OCI-M1 (cell line): ENCODE measurements at regions not wholly inside any gene's neighbourhood (a gene's known extent, or its start where the extent isn't known, plus 50 kb on each side); places are given as distances from the start of the nearest gene placed in this dataset.
"Not testable (repeated sequence)": the region's sequence is repeated elsewhere in the genome, so short reads cannot be mapped to it uniquely, and the experiment has no call there.

Experiments used
- DNase-seq: peaks from one replicate; lab custom pipeline; 2025; lab: John Stamatoyannopoulos, UW

DNA sequence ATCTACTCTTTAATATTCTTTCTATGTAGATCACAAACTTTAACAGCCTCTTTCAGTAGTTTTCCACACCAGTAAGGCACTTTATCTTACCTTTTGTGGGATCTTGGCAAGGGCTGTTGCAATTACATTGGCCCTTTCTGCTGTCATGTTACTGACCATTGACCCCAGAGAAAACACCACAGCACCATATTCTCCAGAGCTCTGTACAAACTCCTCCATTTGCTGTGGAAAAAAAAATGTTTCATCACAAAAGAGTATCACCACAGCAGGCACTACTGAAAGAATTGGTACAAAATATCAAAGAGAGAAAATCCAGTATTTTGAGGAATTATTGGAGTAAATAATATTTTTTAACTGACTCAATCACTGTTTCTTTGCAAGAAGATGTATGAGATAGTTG lies 62.3 kb upstream of the UGT2A3 start:
- DNase-seq = not testable (repeated sequence)

DNA sequence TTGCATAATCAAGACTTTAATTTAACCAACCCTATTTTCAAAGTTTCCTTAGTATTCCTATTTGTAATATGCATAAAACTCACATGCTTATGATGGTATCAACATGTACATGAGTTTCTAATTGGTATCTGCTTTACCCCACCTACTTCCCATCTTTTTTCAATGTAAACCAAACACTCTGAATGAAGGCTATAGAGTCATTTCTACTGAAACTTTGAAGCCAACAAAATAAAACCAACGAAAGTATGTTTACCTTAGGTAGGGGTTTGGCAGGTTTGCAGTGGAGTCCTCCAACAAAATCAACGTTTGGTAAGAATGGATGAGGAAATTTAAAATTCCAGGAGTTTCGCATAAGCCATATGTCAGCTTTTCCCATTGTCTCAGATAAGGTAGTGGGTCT lies 66.4 kb upstream of the UGT2A3 start:
- not testable (repeated sequence) for DNase-seq

DNA sequence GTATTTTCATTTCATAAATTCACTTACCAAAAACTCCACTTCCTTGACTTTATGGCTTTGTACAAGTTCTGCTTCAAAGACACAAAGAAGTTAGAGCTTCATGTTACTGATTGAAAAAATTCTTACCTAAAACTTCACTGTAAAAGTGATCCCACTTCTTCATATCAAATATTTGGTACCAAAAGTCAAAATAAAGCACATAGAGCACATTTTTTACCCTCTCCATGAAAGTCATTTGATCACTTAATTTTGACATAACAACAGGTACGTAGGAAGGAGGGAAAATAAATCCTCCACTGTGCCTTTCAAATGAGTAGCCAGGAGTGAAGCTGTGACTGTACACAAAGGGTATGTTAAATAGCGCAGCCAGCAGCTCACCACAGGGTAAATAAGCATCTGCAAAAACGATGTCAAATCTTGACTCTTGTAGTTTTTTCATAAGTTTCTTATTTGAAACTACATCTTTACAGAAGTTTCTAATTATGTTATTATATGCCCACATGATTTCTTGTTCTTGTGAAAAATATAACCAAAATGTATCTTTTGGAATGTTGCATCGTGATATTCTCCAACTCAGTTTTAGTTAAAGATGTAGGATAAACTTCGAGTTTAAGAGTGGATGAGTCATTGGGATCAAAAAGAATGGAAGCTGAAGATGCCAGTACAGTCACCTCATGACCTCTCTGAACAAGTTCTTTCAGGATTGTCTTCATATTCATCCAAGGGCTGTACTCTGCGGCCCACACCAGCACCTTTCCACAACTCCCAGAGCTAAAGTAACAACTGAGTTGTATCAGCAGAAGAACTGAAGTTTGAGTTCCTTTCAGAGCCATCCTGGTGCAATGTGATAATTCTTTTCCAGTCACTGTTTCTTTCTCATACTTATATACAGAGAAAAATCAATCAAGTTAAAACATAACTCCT lies 68.2 kb upstream of the UGT2A3 start:
- DNase-seq = not testable (repeated sequence)

DNA sequence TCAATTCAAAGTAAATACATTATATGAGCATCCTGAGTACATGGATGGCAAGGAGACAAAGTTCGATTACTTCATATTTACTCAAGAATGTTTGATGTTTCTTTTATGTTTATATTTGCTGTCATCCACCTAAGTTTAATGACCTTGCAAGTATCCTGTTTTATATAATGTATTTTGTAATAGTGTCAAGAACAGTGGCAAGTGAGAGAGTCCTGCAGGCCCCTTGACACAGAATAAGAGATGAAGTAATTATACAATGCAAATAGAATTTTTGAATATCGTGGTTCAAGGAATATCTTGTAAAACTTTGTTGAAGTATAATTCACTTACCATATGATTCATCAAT lies 68.8 kb upstream of the UGT2A3 start:
- not testable (repeated sequence) for DNase-seq

DNA sequence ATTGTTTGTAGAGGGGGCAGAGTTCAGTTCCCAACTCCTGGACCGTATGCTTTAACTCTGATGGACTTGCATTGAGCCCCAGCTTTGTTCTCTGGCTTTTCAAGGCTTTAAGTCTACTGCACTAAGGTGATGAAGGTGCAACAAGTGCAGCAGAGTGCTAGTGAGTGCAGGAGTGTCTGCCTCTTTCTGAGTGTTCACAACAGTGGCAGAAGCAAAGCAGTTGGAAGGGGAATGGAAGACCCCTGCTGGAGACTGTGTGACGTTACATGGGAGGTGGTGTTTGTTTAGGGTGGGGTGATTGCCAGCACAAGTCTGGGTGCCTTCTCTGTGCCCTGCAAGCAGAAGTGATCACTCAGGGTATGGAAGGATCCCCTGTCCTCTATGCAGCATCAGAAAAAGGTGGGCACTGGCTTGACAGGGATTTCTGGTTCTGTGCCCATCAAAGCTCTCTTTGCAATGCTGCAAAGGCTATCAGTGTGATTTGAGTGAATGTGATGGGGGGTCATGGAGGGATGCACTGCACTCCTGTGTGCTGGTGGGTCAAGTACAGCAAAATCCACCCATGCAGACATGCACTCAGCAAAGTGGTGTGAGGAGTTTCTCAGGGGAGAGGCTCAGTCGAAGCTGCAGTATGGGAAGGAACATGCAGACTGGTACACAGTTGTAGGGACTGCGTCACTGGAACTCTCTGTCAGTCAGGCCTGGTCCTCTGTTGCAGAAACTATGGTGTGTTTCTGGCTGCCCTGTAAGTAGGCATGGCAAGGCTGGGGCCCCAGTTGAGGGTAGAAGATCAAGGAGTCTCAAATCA lies 70.9 kb upstream of the UGT2B7 start:
- peak; percentile 62 for DNase-seq

DNA sequence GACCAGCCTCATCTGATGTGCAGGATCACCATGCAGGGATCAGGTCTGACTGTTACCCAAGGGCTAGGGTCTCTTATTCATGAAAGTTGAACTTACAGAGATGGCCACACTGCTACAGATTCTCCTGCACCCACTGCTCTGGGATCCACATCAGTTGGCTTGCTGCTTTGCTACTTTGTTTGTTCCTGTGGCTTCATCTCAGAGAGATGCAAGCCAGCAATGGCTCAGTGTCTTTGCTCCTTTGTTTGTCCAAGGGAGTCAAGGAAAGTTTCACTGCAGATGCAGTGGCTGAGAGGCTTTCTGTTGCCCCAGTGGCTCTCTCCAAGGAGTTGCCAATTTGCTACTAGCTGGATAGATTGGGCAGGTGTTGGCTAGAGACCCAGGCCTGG lies 70.3 kb upstream of the UGT2B7 start:
- no peak for DNase-seq

DNA sequence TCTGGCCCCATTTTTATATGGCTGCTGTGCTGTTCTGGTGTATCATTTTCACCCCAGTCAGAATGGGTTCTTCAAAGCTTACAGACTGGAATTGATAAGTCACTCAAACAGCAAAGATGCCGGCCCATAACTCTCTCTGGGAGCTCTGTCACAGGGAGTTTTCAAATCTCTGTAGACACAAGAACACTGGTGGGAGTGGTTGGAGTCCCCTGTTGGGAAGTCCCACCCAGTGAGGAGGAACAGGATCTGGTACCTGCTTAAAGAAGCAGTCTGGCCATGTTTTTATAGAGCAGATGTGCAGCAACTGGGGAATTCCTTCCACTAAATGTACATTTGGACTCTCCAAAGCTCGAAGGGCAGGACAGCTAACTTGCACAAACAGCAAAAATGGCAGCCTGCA lies 69.3 kb upstream of the UGT2B7 start:
- no peak for DNase-seq

DNA sequence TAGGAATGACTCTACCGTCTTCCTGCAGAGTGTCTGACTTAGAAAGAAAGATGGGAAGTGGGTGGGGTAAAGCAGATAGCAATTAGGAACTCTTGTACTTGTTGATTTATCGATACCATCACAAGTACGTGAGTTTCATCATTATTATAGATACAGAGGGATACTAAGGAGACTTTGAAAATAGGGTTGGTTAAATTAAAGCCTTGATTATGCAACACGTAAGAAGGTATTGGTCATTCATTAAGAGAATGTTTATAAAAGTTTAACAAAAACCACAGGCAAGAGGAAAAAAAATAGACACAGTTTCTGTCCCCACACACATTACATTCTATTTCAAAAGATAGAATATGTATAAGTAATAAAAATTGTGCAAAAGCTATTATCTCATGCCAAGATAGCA lies 65.9 kb upstream of the UGT2B7 start:
- no peak for DNase-seq

DNA sequence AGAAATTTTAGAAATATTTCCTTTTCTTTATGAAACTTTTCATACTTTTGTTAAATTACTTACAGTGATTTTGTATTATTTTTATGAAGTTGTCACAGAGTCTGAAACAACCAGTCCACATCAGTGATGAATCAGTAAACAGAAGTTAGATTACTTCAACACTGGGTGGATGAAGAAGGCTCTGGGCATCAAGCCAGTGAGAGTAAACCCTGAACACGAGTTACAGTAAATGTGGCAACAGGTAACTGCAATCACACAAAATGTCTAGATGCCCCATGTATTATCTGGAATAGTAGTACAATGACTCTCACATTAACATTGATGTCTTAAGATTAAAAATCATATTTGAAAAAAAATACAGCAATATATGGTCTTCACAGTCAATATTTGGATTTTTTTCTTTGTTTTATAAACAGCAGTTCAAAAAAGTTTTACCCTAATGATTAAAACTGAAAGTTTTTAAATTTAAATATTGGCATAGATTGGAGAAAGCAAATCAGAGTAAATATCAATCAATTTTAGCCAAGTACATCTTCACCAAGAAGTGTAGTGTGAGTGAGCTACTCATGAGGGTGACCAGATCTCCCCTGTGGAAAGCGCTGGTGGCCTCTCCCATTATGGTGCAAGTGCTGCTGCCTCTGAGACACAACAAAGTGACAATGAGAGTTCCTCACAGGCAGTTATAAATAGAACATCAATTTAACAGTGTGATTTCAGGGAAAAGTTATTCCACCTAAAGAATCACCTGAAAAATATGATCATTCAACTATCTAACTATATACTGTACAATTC lies 63.2 kb upstream of the UGT2B7 start:
- DNase-seq = no peak

DNA sequence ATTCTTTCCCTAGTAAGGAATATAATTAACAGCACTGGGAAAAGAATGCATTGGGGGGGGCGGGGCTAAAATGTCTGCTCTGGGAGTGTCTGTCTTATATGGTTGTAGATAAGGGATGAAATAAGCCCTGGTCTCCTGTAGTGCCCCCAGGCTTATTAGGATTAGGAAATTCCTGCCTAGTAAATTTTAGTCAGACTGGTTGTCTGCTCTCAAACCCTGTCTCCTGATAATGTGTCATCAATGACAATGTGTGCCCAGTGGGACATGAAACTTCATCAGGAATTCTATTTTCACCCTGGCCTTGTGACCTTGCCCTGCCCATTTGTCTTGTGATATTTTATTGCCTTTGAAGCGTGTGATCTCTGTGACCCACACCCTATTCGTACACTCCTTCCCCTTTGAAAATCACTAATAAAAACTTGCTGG lies 61.9 kb upstream of the UGT2B7 start:
- DNase-seq = not testable (repeated sequence)

DNA sequence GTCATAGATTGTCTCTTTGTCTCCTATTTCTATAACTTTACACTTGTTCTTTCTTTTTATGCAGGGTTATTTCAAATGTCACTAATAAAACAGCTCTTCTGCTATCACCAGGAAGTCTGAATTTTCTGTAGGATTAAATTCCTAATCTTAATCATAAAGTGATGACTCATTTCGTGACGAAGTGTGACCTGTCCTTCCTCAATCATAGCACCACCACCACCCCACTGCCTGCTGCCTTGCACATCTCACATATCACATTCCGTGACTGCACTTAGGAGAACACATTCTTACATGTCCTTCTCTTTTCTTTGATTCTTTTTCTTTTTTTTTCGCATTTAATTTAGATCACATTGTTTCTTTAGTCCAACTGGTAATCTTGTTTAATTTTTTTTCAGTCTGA lies 57.7 kb upstream of the UGT2B7 start:
- peak; percentile 31 for DNase-seq

DNA sequence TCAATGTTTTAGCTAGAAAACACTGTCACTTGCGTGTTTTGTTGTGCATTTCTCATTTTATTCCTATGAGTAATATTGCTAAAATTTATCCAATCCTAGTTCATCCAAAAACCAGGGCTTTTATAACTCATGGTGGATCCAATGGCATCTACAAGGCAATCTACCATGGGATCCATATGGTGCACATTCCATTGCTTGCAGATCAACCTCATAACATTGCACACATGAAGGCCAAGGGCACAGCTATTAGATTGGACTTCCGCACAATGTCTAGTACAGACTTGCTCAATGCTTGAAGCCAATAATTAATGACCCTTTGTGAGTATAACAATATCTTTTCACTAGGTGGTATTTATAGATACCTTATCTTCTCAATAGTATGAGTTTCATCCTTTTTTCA lies 57.2 kb upstream of the UGT2B7 start:
- DNase-seq = no peak

DNA sequence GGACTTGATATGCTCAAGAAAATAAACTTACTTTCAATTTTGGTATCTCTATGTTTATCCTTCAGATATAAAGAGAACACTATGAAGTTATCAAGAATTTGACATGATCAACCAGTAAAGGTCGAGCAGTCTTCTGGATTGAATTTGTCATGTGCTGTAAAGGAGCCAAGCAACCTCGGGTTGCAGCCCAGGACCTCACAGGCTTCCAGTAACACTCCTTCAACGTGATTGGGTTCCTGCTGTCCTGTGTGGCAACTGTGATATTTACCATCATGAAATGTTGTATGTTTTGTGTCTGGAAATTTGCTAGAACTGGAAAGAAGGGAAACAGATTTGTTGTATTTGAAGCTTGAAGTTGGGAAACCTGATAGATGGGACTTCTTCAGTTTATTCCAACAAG lies 52.0 kb upstream of the UGT2B7 start:
- DNase-seq = no peak
